Loucy (cell line): ENCODE measurements at regions not wholly inside any gene's neighbourhood (a gene's known extent, or its start where the extent isn't known, plus 50 kb on each side); places are given as distances from the start of the nearest gene placed in this dataset.

Source experiments
- EZH2phosphoT487 ChIP-seq: fragments of 200-600 bp; IDR thresholded peaks from 2 replicates; pipeline ENCODE4 v1.6.1; 2018; ENCODE audit warnings: antibody characterized with exemption, mild to moderate bottlenecking, moderate library complexity, borderline replicate concordance
- TF ChIP-seq, protein P1 (sequence below): fragments of 200-600 bp; sonication (generic); conservative IDR thresholded peaks from 2 replicates; pipeline ENCODE4 v1.5.1; 2014; ENCODE audit warnings: mild to moderate bottlenecking, antibody characterized with exemption, low read length

GRCh38 chr18:67199993-67200617 is 316.4 kb downstream of the DSEL start:
- TF ChIP-seq, protein P1, sequence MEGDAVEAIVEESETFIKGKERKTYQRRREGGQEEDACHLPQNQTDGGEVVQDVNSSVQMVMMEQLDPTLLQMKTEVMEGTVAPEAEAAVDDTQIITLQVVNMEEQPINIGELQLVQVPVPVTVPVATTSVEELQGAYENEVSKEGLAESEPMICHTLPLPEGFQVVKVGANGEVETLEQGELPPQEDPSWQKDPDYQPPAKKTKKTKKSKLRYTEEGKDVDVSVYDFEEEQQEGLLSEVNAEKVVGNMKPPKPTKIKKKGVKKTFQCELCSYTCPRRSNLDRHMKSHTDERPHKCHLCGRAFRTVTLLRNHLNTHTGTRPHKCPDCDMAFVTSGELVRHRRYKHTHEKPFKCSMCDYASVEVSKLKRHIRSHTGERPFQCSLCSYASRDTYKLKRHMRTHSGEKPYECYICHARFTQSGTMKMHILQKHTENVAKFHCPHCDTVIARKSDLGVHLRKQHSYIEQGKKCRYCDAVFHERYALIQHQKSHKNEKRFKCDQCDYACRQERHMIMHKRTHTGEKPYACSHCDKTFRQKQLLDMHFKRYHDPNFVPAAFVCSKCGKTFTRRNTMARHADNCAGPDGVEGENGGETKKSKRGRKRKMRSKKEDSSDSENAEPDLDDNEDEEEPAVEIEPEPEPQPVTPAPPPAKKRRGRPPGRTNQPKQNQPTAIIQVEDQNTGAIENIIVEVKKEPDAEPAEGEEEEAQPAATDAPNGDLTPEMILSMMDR: peak; percentile 77
- TF ChIP-seq EZH2phosphoT487: no peak
